ENCODE measurements at regions not wholly inside any gene's neighbourhood (a gene's known extent, or its start where the extent isn't known, plus 50 kb on each side); places are given as distances from the start of the nearest gene placed in this dataset.

GRCh38 chr2:67256892-67257291 is 140.2 kb upstream of the ETAA1 start:
- no peak for TF ChIP-seq MYB (IDR thresholded peaks at IDR 0.05; ENCODE audit: borderline replicate concordance, low read depth, low read length)
- no peak for TF ChIP-seq EP300 (IDR thresholded peaks at IDR 0.05; ENCODE audit: borderline replicate concordance in 1 of 2, control insufficient read depth in 1 of 2, low read depth in 2 of 2, low read length in 2 of 2)
- TF ChIP-seq ZBTB4 (CRISPR knock-in tag; IDR thresholded peaks at IDR 0.05): no peak

All from GM12878 (cell line).